GM19035 (cell line): ENCODE measurements at regions not wholly inside any gene's neighbourhood (a gene's known extent, or its start where the extent isn't known, plus 50 kb on each side); places are given as distances from the start of the nearest gene placed in this dataset.
"Not testable (repeated sequence)": the region's sequence is repeated elsewhere in the genome, so short reads cannot be mapped to it uniquely, and the experiment has no call there.

Experiments used
- ATAC-seq: cut with Tn5 transposase; IDR thresholded peaks from one replicate; pipeline ENCODE4 v1.9.1; 2021; ENCODE audit not compliant: unreplicated experiment

- ATAC-seq: no peak
These were observed 154.1 kb downstream of the SH3BP4 start for GRCh38 chr2:235105821-235106359.

GRCh38 chr2:235106874-235107639 lies 155.2 kb downstream of the SH3BP4 start:
- no peak for ATAC-seq

- ATAC-seq: no peak
These were observed 155.8 kb downstream of the SH3BP4 start for GRCh38 chr2:235107640-235107951.

GRCh38 chr2:235109561-235109960 lies 157.7 kb downstream of the SH3BP4 start:
- ATAC-seq: not testable (repeated sequence)

- ATAC-seq: no peak
These were observed 160.5 kb downstream of the SH3BP4 start for GRCh38 chr2:235112365-235112764.

- ATAC-seq: no peak
These were observed 162.0 kb downstream of the SH3BP4 start for GRCh38 chr2:235113854-235114253.

- ATAC-seq: no peak
These were observed 162.5 kb downstream of the SH3BP4 start for GRCh38 chr2:235114286-235114685.

- no peak for ATAC-seq
These were observed 163.7 kb downstream of the SH3BP4 start for GRCh38 chr2:235115521-235115920.

- no peak for ATAC-seq
These were observed 165.2 kb downstream of the SH3BP4 start for GRCh38 chr2:235116885-235117492.

GRCh38 chr2:235126768-235127167 lies 175.0 kb downstream of the SH3BP4 start:
- ATAC-seq: no peak

GRCh38 chr2:235127931-235128330 lies 176.1 kb downstream of the SH3BP4 start:
- ATAC-seq: no peak

- ATAC-seq: no peak
These were observed 178.0 kb downstream of the SH3BP4 start for GRCh38 chr2:235129850-235130249.

GRCh38 chr2:235131334-235132305 lies 179.8 kb downstream of the SH3BP4 start:
- ATAC-seq: no peak

GRCh38 chr2:235132651-235133050 lies 180.8 kb downstream of the SH3BP4 start:
- ATAC-seq: no peak

GRCh38 chr2:235133837-235134236 lies 182.0 kb downstream of the SH3BP4 start:
- no peak for ATAC-seq

GRCh38 chr2:235134420-235134819 lies 182.6 kb downstream of the SH3BP4 start:
- ATAC-seq: no peak

- no peak for ATAC-seq
These were observed 183.6 kb downstream of the SH3BP4 start for GRCh38 chr2:235135195-235135965.

GRCh38 chr2:235135990-235136561 lies 184.3 kb downstream of the SH3BP4 start:
- ATAC-seq: no peak

- ATAC-seq: no peak
These were observed 186.5 kb downstream of the SH3BP4 start for GRCh38 chr2:235138339-235138738.
